Prostate gland (tissue), 2 donors: ENCODE measurements at regions not wholly inside any gene's neighbourhood (a gene's known extent, or its start where the extent isn't known, plus 50 kb on each side); places are given as distances from the start of the nearest gene placed in this dataset.

Source experiments
- DNase-seq: peaks from one replicate; pipeline ENCODE4 v3.0.0-alpha.2; 2019; ENCODE audit warnings: low spot score
- H3K27ac ChIP-seq, 2 donors: fragments of 200-600 bp; sonication (generic); 2 replicates each; pipeline ENCODE4 v1.5.1; 2017 to 2019
- H3K27me3 ChIP-seq: fragments of 200-600 bp; sonication (generic); replicated peaks from 2 replicates; pipeline ENCODE4 v1.5.1; 2019; ENCODE audit not compliant: insufficient read depth
- H3K36me3 ChIP-seq, 2 donors: fragments of 200-600 bp; sonication (generic); 1 replicate in 1 of 2; 2 replicates in 1 of 2; pipeline versions ENCODE4 v1.5.1 to v1.8.1; 2017 to 2019
- H3K4me1 ChIP-seq: fragments of 200-600 bp; sonication (generic); replicated peaks from 2 replicates; pipeline ENCODE4 v1.5.1; 2019
- H3K4me3 ChIP-seq, 2 donors: fragments of 200-600 bp; sonication (generic); 2 replicates each; pipeline ENCODE4 v1.5.1; 2017 to 2019
- H3K9me3 ChIP-seq: fragments of 200-600 bp; sonication (generic); 2 replicates; pipeline ENCODE4 v1.5.1; 2017
- CTCF ChIP-seq, 4 experiments: fragments of 200-600 bp in 2 of 4; fragments of 450-650 bp in 2 of 4; sonication (generic) in 2 of 4; IDR thresholded peaks; 1 replicate in 3 of 4; 2 replicates in 1 of 4; pipeline ENCODE4 v1.5.1; 2016 to 2019; ENCODE audit warnings: antibody characterized with exemption in 4 of 4, mild to moderate bottlenecking in 2 of 4, moderate library complexity in 2 of 4
- POLR2A ChIP-seq: fragments of 450-650 bp; IDR thresholded peaks from one replicate; pipeline ENCODE4 v1.6.1; 2016; ENCODE audit warnings: antibody characterized with exemption, mild to moderate bottlenecking
- POLR2AphosphoS5 ChIP-seq: sonication (generic); formaldehyde crosslinking; IDR thresholded peaks from one replicate; pipeline ENCODE4 v1.6.1; 2017; ENCODE audit warnings: antibody characterized with exemption
- WGBS: methylation state at CpG from one replicate; pipeline ENCODE4 v1.1.5; 2018; 5-methylcytosine and 5-hydroxymethylcytosine counted together
- intact Hi-C: fragments of 100-400 bp; cut with DNase I; formaldehyde crosslinking; loops from one replicate; pipeline ENCODE4 v1.14.2; 2022

DNA sequence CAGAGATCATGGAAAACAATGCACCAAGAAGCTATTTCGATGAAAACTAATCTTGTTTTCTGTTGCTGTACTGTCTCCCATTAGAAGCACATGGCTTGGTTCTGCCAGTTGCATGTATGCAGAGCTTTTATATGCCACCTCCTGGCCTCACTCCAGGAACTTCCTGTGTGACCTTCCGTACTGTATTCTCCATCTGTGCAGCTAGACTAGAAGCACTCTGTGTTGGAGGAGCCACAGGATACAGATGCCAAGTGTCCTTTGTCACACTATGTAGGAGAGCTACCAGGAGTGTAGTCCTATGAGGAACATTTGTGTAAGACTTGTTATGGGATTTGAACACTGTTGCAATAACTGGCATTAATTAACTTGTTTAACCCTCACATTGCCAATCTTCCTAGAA lies 503.5 kb upstream of the TPK1 start:
- no peak for DNase-seq
- TF ChIP-seq POLR2A (no peak), POLR2AphosphoS5 (no peak), CTCF (IDR thresholded peaks at IDR 0.05) (no peak)

DNA sequence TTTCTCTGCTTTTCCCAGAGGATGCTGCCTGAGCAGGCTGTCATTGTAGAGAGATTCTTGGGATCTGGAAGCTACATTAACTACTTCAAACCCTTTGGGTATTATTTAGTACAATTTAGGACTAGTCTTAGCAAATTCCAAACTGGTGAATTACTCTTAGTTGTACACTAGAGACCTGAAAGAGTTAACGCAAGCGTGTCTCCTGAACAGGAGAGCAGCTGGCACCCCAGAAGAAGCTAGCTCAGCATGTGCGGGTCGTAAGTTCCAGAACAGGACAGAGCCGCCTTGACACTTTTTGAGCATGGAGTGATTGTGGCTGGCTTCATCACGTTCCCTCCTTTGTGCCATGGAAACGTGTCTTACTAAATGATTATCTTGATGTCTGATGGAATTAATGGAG lies 495.7 kb upstream of the TPK1 start:
- Histone ChIP-seq H3K4me3 (no peak overlapping the region), H3K27me3 (no peaks in the 10 kb centered on the region), H3K36me3 (no peaks in the 10 kb centered on the region), H3K9me3 (no peaks in the 10 kb centered on the region), H3K4me1 (no peaks in the 10 kb centered on the region), H3K27ac (no peak overlapping the region)
- WGBS: 79% methylated on average over 7 of the region's 7 CpGs
- no peak for TF ChIP-seq CTCF (IDR thresholded peaks at IDR 0.05)
- TF ChIP-seq POLR2A: no peak
- TF ChIP-seq POLR2AphosphoS5: no peak
- no peak for DNase-seq
- intact Hi-C loops: no loop called here

More for the DNA sequence above, 503.5 kb upstream of the TPK1 start:
- 68% methylated on average over 2 of the region's 2 CpGs for WGBS
- Histone ChIP-seq H3K27ac (no peak overlapping the region), H3K36me3 (no peaks in the 10 kb centered on the region), H3K4me3 (no peak overlapping the region), H3K9me3 (no peaks in the 10 kb centered on the region), H3K27me3 (no peaks in the 10 kb centered on the region), H3K4me1 (no peaks in the 10 kb centered on the region)
- intact Hi-C loops: no loop called here

DNA sequence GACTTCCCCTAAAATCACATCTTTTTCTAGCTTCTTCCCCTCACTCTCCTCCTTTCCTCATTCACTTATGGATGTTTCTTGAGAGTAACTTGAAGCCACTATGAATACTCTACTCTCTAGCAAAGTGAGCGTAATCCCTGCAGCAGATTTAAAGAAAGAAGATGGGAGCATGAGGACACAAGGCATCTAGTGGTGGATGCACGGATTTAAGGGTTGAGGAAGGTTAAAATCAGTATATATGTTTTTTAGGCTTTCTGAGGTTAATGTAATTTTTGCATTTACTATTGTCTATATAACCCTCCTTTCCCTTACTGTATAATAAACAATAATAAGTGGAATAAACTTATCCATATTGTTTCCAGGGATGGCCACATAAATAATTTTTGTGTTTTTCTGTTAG lies 495.2 kb upstream of the TPK1 start:
- H3K27ac ChIP-seq: no peak overlapping the region
- WGBS: 67% methylated on average over 2 of the region's 2 CpGs

DNA sequence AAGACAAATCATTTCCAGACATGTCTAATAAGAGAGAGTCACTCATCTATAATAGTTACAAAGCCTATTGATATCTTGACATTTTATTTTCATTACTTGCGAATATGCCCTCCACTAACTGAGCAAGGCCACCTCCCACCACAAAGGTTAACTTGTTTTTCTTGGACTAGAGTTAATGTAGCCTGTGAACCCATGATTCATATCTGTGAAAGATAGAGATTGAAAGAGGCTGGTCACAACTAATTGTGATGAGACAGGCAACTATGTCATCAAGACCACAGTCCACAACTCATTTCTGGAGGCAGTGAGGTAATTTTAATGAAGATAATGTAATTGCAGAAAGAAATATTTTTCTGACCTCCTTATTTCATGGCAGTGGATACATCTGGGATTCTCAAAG lies 491.8 kb upstream of the TPK1 start:
- 83% methylated on average over 1 of the region's 1 CpG for WGBS
- no peaks in the 10 kb centered on the region for H3K27me3 ChIP-seq
- DNase-seq: no peak
- no peak overlapping the region for H3K27ac ChIP-seq
- no peaks in the 10 kb centered on the region for H3K4me1 ChIP-seq
- no peak for TF ChIP-seq POLR2A
- no peak for TF ChIP-seq POLR2AphosphoS5
- no peak for TF ChIP-seq CTCF (IDR thresholded peaks at IDR 0.05)
- no peaks in the 10 kb centered on the region for H3K9me3 ChIP-seq
- no peaks in the 10 kb centered on the region for H3K36me3 ChIP-seq
- no peak overlapping the region for H3K4me3 ChIP-seq
- intact Hi-C loops: no loop called here

More for the DNA sequence above, 495.2 kb upstream of the TPK1 start:
- no peak overlapping the region for H3K4me3 ChIP-seq
- H3K27me3 ChIP-seq: no peaks in the 10 kb centered on the region
- no peak for DNase-seq
- no peaks in the 10 kb centered on the region for H3K4me1 ChIP-seq
- no peaks in the 10 kb centered on the region for H3K9me3 ChIP-seq
- no peak for TF ChIP-seq CTCF (IDR thresholded peaks at IDR 0.05)
- TF ChIP-seq POLR2AphosphoS5: no peak
- no peak for TF ChIP-seq POLR2A
- no peaks in the 10 kb centered on the region for H3K36me3 ChIP-seq
- intact Hi-C loops: no loop called here

DNA sequence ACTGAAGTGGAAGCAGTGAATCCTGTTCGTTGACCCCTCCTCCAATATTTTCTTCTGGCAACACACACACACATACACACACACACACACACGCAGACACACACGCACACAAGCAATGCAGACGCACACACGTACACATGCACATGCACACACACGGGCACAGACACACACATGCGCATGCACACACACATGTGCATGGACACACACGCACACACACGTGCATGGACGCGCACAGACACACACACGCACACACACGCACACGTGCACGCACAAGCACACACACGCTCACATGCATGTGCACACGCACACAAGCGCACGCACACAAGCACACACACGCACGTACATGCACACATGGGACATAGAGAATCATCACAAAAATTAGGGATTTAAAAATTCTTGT lies 488.2 kb upstream of the TPK1 start:
- Histone ChIP-seq H3K9me3 (no peaks in the 10 kb centered on the region), H3K4me3 (no peak overlapping the region), H3K27me3 (no peaks in the 10 kb centered on the region), H3K27ac (no peak overlapping the region), H3K4me1 (no peaks in the 10 kb centered on the region), H3K36me3 (no peaks in the 10 kb centered on the region)
- intact Hi-C loops: no loop called here
- 92% methylated on average over 21 of the region's 21 CpGs for WGBS
- DNase-seq: no peak
- TF ChIP-seq POLR2AphosphoS5: no peak
- TF ChIP-seq CTCF (IDR thresholded peaks at IDR 0.05): no peak
- no peak for TF ChIP-seq POLR2A
